IMR-90 (cell line): ENCODE measurements at regions not wholly inside any gene's neighbourhood (a gene's known extent, or its start where the extent isn't known, plus 50 kb on each side); places are given as distances from the start of the nearest gene placed in this dataset.

Source experiments
- ATAC-seq: fragments of 200-7000 bp; cut with Tn5 transposase; 2 replicates; pipeline ENCODE4 v1.9.1; 2020; ENCODE audit warnings: low read depth, mild to moderate bottlenecking, moderate library complexity
- BruUV-seq: library from RNA; stranded (reverse); fragments of 400-500 nt; replicated peaks from 2 replicates; lab custom pipeline; 2021; lab: Mats Ljungman, UMichigan
- CTCF ChIA-PET: fragments of 300-600 bp; formaldehyde crosslinking; extraction: SDS; loops from one replicate; lab custom pipeline; 2021; ENCODE audit warnings: antibody characterized with exemption; lab: Yijun Ruan, JAX
- POLR2A ChIA-PET: fragments of 300-600 bp; sonication (Branson Sonifier 250); formaldehyde crosslinking; loops from one replicate; lab custom pipeline; 2022; ENCODE audit warnings: antibody characterized with exemption; ENCODE audit not compliant: unreplicated experiment; lab: Charles Lee
- DNase-seq: peaks from one replicate; pipeline ENCODE4 v3.0.0; 2013
- H2AFZ ChIP-seq: replicated peaks from 2 replicates; pipeline ENCODE3; 2013; ENCODE audit warnings: low read length, mild to moderate bottlenecking; ENCODE audit not compliant: poor library complexity
- H2AK5ac ChIP-seq: 2 replicates; pipeline ENCODE4 v1.6.1; 2013; ENCODE audit warnings: low read depth, low read length, inconsistent platforms
- H2AK9ac ChIP-seq: replicated peaks from 2 replicates; pipeline ENCODE3; 2013; ENCODE audit warnings: mild to moderate bottlenecking, low read depth, low read length, moderate library complexity; ENCODE audit not compliant: poor library complexity
- H2BK120ac ChIP-seq: 2 replicates; pipeline ENCODE4 v1.6.1; 2013; ENCODE audit warnings: low read depth, low read length, inconsistent platforms
- H2BK15ac ChIP-seq: 3 replicates; pipeline ENCODE4 v1.6.1; 2013; ENCODE audit warnings: low read depth, low read length, inconsistent platforms
- H2BK20ac ChIP-seq: 2 replicates; pipeline ENCODE4 v1.6.1; 2013; ENCODE audit warnings: low read depth, mild to moderate bottlenecking, inconsistent platforms, low read length, moderate library complexity
- H2BK5ac ChIP-seq: 2 replicates; pipeline ENCODE4 v1.6.1; 2013; ENCODE audit warnings: mild to moderate bottlenecking, low read depth, low read length, inconsistent platforms; ENCODE audit not compliant: poor library complexity, severe bottlenecking
- H3K14ac ChIP-seq: replicated peaks from 2 replicates; pipeline ENCODE4 v1.6.1; 2013; ENCODE audit warnings: low read depth, low read length, inconsistent platforms
- H3K18ac ChIP-seq: 2 replicates; pipeline ENCODE4 v1.6.1; 2013; ENCODE audit warnings: low read depth, low read length, control low read depth
- H3K23ac ChIP-seq: 2 replicates; pipeline ENCODE4 v1.6.1; 2013; ENCODE audit warnings: low read depth, low read length, inconsistent platforms
- H3K27ac ChIP-seq: 2 replicates; pipeline ENCODE4 v1.5.1; 2013; ENCODE audit warnings: mild to moderate bottlenecking, control low read depth, low read length; ENCODE audit not compliant: insufficient read depth
- H3K27me3 ChIP-seq: 2 replicates; pipeline ENCODE4 v1.6.1; 2013; ENCODE audit warnings: low read length; ENCODE audit not compliant: control insufficient read depth, insufficient read depth
- H3K36me3 ChIP-seq: 2 replicates; pipeline ENCODE4 v1.6.1; 2013; ENCODE audit warnings: low read length, mixed read lengths; ENCODE audit not compliant: control insufficient read depth, insufficient read depth
- H3K4ac ChIP-seq: 2 replicates; pipeline ENCODE4 v1.6.1; 2013; ENCODE audit warnings: low read depth, low read length, inconsistent platforms
- H3K4me1 ChIP-seq: 2 replicates; pipeline ENCODE4 v1.6.1; 2013; ENCODE audit warnings: low read length, mixed read lengths; ENCODE audit not compliant: control insufficient read depth, insufficient read depth
- H3K4me2 ChIP-seq: 2 replicates; pipeline ENCODE4 v1.6.1; 2013; ENCODE audit warnings: low read depth, mild to moderate bottlenecking, control low read depth, low read length, moderate library complexity
- H3K4me3 ChIP-seq: 2 replicates; pipeline ENCODE4 v1.5.1; 2013; ENCODE audit warnings: low read depth, mild to moderate bottlenecking, control low read depth, low read length, moderate library complexity; ENCODE audit not compliant: insufficient read depth
- H3K56ac ChIP-seq: 2 replicates; pipeline ENCODE4 v1.6.1; 2013; ENCODE audit warnings: low read length, inconsistent platforms; ENCODE audit not compliant: insufficient read depth; ENCODE audit errors: extremely low read depth
- H3K79me1 ChIP-seq, 2 experiments: 2 replicates each; pipeline ENCODE4 v1.6.1; 2013; ENCODE audit warnings: low read length in 2 of 2, inconsistent platforms in 1 of 2, low read depth in 1 of 2
- H3K9ac ChIP-seq: 2 replicates; pipeline ENCODE4 v1.6.1; 2013; ENCODE audit warnings: low read depth, low read length, control low read depth
- H3K9me1 ChIP-seq: 2 replicates; pipeline ENCODE4 v1.6.1; 2013; ENCODE audit warnings: low read length, inconsistent platforms; ENCODE audit not compliant: insufficient read depth
- H3K9me3 ChIP-seq: 2 replicates; pipeline ENCODE4 v1.6.1; 2013; ENCODE audit warnings: low read length; ENCODE audit not compliant: control insufficient read depth, insufficient read depth
- H4K20me1 ChIP-seq: 2 replicates; pipeline ENCODE4 v1.6.1; 2013; ENCODE audit warnings: low read length, inconsistent platforms; ENCODE audit not compliant: insufficient read depth
- H4K5ac ChIP-seq: 2 replicates; pipeline ENCODE4 v1.6.1; 2013; ENCODE audit warnings: mild to moderate bottlenecking, low read depth, low read length, control low read depth
- H4K8ac ChIP-seq, 2 experiments: 2 replicates each; pipeline ENCODE4 v1.6.1; 2013; ENCODE audit warnings: low read depth in 2 of 2, low read length in 2 of 2, control low read depth in 1 of 2, inconsistent platforms in 1 of 2
- H4K91ac ChIP-seq: 2 replicates; pipeline ENCODE4 v1.6.1; 2013; ENCODE audit warnings: low read depth, low read length, inconsistent platforms; ENCODE audit not compliant: insufficient read depth
- CTCF ChIP-seq: conservative IDR thresholded peaks from 2 replicates; pipeline ENCODE4 v1.5.1; 2012; ENCODE audit warnings: mild to moderate bottlenecking, low read depth, low read length, improper control_type of control experiment
- MXI1 ChIP-seq: IDR thresholded peaks from 2 replicates; pipeline ENCODE4 v1.6.1; 2012; ENCODE audit warnings: low read depth, mild to moderate bottlenecking, low read length, moderate library complexity, borderline replicate concordance
- NFE2L2 ChIP-seq: fragments of 150-350 bp; IDR thresholded peaks from 2 replicates; pipeline ENCODE4 v1.6.1; 2016; ENCODE audit warnings: low read depth, mild to moderate bottlenecking, low read length
- RCOR1 ChIP-seq: IDR thresholded peaks from 2 replicates; pipeline ENCODE4 v1.6.1; 2012; ENCODE audit warnings: mild to moderate bottlenecking, low read length, improper control_type of control experiment; ENCODE audit not compliant: insufficient replicate concordance
- SMC3 ChIP-seq: fragments of 150-350 bp; IDR thresholded peaks from 2 replicates; pipeline ENCODE4 v1.6.1; 2016; ENCODE audit warnings: low read depth, mild to moderate bottlenecking, antibody characterized with exemption, low read length, moderate library complexity
- USF2 ChIP-seq: fragments of 150-350 bp; IDR thresholded peaks from 2 replicates; pipeline ENCODE4 v1.6.1; 2017; ENCODE audit warnings: mild to moderate bottlenecking, antibody characterized with exemption, low read length, low read depth
- WGBS, 2 experiments: methylation state at CpG; one replicate each; pipeline versions ENCODE4 v1.1.5 to v1.1.7; 2013; ENCODE audit warnings: missing lambda C conversion rate in 2 of 2; ENCODE audit not compliant: insufficient read length in 1 of 2; ENCODE audit errors: extremely low coverage in 2 of 2; 5-methylcytosine and 5-hydroxymethylcytosine counted together
- dilution Hi-C: fragments of 300-500 bp; cut with HindIII; formaldehyde crosslinking; loops from one replicate; pipeline ENCODE4 v1.14.3; 2018; ENCODE audit warnings: low sequenced_read_pairs; ENCODE audit not compliant: unreplicated experiment
- in situ Hi-C: fragments of 300-500 bp; cut with MboI; formaldehyde crosslinking; loops from 3 replicates; pipeline ENCODE4 v1.14.3; 2019; ENCODE audit warnings: low sequenced_read_pairs, inconsistent platforms, mixed read lengths
- intact Hi-C: fragments of 100-400 bp; cut with micrococcal nuclease; formaldehyde crosslinking; loops from 2 replicates; pipeline ENCODE4 v1.10.0; 2022
- TF ChIP-seq, protein P1 (sequence below): fragments of 150-350 bp; IDR thresholded peaks from 2 replicates; pipeline ENCODE4 v1.6.1; 2016; ENCODE audit warnings: low read depth, mild to moderate bottlenecking, low read length, moderate library complexity, borderline replicate concordance

DNA sequence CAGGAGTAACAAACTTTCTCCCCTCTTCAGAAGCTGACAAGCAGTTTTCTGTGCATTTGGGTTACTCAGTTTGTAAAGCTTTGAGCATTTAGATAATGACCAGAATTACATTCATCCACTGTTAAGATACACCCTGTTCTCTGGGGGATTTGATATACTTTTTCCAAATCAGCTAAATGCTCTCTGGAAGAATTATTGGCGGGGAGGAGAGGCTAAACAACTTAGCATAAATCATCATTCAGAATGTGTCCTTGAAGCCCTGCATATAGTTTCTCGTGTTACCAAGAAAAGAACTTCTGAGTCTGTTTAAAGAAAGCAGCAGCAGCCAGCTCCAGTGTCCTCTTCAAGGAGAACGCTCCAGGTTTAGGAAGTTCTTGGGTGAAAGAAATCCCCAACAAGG lies 54.9 kb upstream of the LDLRAD3 start:
- ATAC-seq (no peak), DNase-seq (no peak)
- Histone ChIP-seq H3K4me2 (no peak overlapping the region), H4K8ac (no peak overlapping the region), H4K20me1 (no peaks in the 10 kb centered on the region), H3K23ac (no peak overlapping the region), H3K56ac (no peak overlapping the region), H4K91ac (no peak overlapping the region), H3K9me1 (no peaks in the 10 kb centered on the region), H3K9ac (no peak overlapping the region), H3K27ac (no peak overlapping the region), H3K4ac (no peak overlapping the region), H3K4me3 (no peak overlapping the region), H2AFZ (no peak overlapping the region), H2AK9ac (no peak overlapping the region), H2BK15ac (no peak overlapping the region), H3K36me3 (no peaks in the 10 kb centered on the region), H3K27me3 (peaks cover 40% of the 10 kb centered on the region), H3K9me3 (no peaks in the 10 kb centered on the region), H2BK120ac (no peak overlapping the region), H4K5ac (no peak overlapping the region), H3K4me1 (no peaks in the 10 kb centered on the region), H3K79me1 (no peaks in the 10 kb centered on the region), H2BK20ac (no peak overlapping the region), H3K14ac (no peak overlapping the region), H3K18ac (no peak overlapping the region), H2BK5ac (no peak overlapping the region), H2AK5ac (no peak overlapping the region)
- in situ Hi-C loops (no loop called here), dilution Hi-C loops (no loop called here), intact Hi-C loops (no loop called here)
- no CpG with 5 or more reads among the region's 3 CpGs for WGBS, 2 experiments
- POLR2A ChIA-PET = no interaction called here
- TF ChIP-seq RCOR1 (no peak), USF2 (no peak), CTCF (no peak), SMC3 (no peak), MXI1 (no peak), NFE2L2 (no peak)
- TF ChIP-seq, protein P1, sequence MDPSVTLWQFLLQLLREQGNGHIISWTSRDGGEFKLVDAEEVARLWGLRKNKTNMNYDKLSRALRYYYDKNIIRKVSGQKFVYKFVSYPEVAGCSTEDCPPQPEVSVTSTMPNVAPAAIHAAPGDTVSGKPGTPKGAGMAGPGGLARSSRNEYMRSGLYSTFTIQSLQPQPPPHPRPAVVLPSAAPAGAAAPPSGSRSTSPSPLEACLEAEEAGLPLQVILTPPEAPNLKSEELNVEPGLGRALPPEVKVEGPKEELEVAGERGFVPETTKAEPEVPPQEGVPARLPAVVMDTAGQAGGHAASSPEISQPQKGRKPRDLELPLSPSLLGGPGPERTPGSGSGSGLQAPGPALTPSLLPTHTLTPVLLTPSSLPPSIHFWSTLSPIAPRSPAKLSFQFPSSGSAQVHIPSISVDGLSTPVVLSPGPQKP = no peak
- CTCF ChIA-PET = interaction anchor here (1.3 kb wide), 1 partner anchor 67 kb away, joined by 4 read pairs; no protein-coding TSS in a partner anchor
- BruUV-seq = no TSS peak
